ENCODE measurements at regions not wholly inside any gene's neighbourhood (a gene's known extent, or its start where the extent isn't known, plus 50 kb on each side); places are given as distances from the start of the nearest gene placed in this dataset.

GRCh38 chr9:70465904-70466303 lies 51.4 kb upstream of the KLF9 start:
- TF ChIP-seq CREB1 (CRISPR knock-in tag; IDR thresholded peaks at IDR 0.05) (no peak), CTCF (IDR thresholded peaks at IDR 0.05) (no peak), CREM (CRISPR knock-in tag; IDR thresholded peaks at IDR 0.05) (no peak), FOXJ3 (CRISPR knock-in tag; IDR thresholded peaks at IDR 0.05; ENCODE audit: borderline replicate concordance) (no peak)

Measured in WTC11 (cell line).